HG03354 (cell line): ENCODE measurements at regions not wholly inside any gene's neighbourhood (a gene's known extent, or its start where the extent isn't known, plus 50 kb on each side); places are given as distances from the start of the nearest gene placed in this dataset.

Experiments
- ATAC-seq: cut with Tn5 transposase; IDR thresholded peaks from one replicate; pipeline ENCODE4 v1.9.1; 2021; ENCODE audit warnings: mild to moderate bottlenecking; ENCODE audit not compliant: unreplicated experiment, poor library complexity, severe bottlenecking

GRCh38 chr11:71358122-71358728 is 90.0 kb downstream of the DHCR7 start:
- no peak for ATAC-seq

GRCh38 chr11:71357414-71357813 is 90.8 kb downstream of the DHCR7 start:
- no peak for ATAC-seq

- ATAC-seq: no peak
These were observed 91.3 kb downstream of the DHCR7 start for GRCh38 chr11:71356904-71357303.

GRCh38 chr11:71356280-71356876 is 91.8 kb downstream of the DHCR7 start:
- no peak for ATAC-seq

GRCh38 chr11:71355281-71355680 is 92.9 kb downstream of the DHCR7 start:
- ATAC-seq: no peak

- ATAC-seq: no peak
These were observed 93.6 kb downstream of the DHCR7 start for GRCh38 chr11:71354394-71355105.

GRCh38 chr11:71352748-71353147 is 95.4 kb downstream of the DHCR7 start:
- ATAC-seq: no peak

- ATAC-seq: no peak
These were observed 96.0 kb downstream of the DHCR7 start for GRCh38 chr11:71352226-71352625.

GRCh38 chr11:71349627-71350026 is 97.2 kb upstream of the SHANK2 start:
- ATAC-seq: no peak

- no peak for ATAC-seq
These were observed 91.5 kb upstream of the SHANK2 start for GRCh38 chr11:71343828-71344400.

- ATAC-seq: no peak
These were observed 90.8 kb upstream of the SHANK2 start for GRCh38 chr11:71342951-71343827.

GRCh38 chr11:71342116-71342515 is 89.7 kb upstream of the SHANK2 start:
- ATAC-seq: no peak

- ATAC-seq: no peak
These were observed 89.2 kb upstream of the SHANK2 start for GRCh38 chr11:71341596-71341995.

- ATAC-seq: no peak
These were observed 88.8 kb upstream of the SHANK2 start for GRCh38 chr11:71341173-71341572.

GRCh38 chr11:71340086-71340606 is 87.8 kb upstream of the SHANK2 start:
- no peak for ATAC-seq

- no peak for ATAC-seq
These were observed 87.1 kb upstream of the SHANK2 start for GRCh38 chr11:71339396-71339881.

GRCh38 chr11:71338801-71339395 is 86.5 kb upstream of the SHANK2 start:
- no peak for ATAC-seq

GRCh38 chr11:71336996-71337754 is 84.8 kb upstream of the SHANK2 start:
- ATAC-seq: no peak
